ENCODE measurements at regions not wholly inside any gene's neighbourhood (a gene's known extent, or its start where the extent isn't known, plus 50 kb on each side); places are given as distances from the start of the nearest gene placed in this dataset.

DNA sequence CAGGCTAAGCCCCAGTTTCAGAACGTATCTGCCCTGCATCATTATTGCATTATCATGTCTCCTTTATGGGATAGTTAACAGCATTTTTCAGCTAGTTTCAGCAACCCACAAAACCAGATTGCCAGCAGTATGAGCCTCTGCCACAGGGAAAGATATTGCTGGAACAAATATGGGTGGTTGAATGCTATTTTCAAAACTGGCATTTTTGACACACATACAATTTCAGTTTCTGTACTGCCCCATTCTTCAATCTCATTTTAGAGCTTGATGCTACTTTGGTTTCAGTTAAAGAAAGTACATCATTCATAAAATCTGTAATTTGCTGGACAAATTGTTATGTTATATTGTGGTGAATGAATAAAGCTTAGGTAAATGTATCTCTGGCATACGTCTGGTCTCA is 1037.5 kb downstream of the NAALADL2 start:
- no peaks in the 10 kb centered on the region for H3K4me1 ChIP-seq (ENCODE audit: insufficient read depth, low read length)
- H3K9me3 ChIP-seq (ENCODE audit: control insufficient read depth, low read depth, low read length) = no peaks in the 10 kb centered on the region
- TF ChIP-seq, protein P1, sequence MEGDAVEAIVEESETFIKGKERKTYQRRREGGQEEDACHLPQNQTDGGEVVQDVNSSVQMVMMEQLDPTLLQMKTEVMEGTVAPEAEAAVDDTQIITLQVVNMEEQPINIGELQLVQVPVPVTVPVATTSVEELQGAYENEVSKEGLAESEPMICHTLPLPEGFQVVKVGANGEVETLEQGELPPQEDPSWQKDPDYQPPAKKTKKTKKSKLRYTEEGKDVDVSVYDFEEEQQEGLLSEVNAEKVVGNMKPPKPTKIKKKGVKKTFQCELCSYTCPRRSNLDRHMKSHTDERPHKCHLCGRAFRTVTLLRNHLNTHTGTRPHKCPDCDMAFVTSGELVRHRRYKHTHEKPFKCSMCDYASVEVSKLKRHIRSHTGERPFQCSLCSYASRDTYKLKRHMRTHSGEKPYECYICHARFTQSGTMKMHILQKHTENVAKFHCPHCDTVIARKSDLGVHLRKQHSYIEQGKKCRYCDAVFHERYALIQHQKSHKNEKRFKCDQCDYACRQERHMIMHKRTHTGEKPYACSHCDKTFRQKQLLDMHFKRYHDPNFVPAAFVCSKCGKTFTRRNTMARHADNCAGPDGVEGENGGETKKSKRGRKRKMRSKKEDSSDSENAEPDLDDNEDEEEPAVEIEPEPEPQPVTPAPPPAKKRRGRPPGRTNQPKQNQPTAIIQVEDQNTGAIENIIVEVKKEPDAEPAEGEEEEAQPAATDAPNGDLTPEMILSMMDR (conservative IDR thresholded peaks at IDR 0.05) = no peak
- no peak overlapping the region for H2AFZ ChIP-seq (ENCODE audit: low read length)
- H3K9ac ChIP-seq (ENCODE audit: extremely low read depth, insufficient read length, low read length) = no peak overlapping the region
- no peak overlapping the region for H2BK120ac ChIP-seq (ENCODE audit: low read depth, low read length, poor library complexity, severe bottlenecking)
- H3K79me1 ChIP-seq (ENCODE audit: insufficient read depth, low read depth, low read length, poor library complexity, severe bottlenecking) = no peaks in the 10 kb centered on the region
- no peak overlapping the region for H3K14ac ChIP-seq (ENCODE audit: insufficient read depth, low read length)
- no peak overlapping the region for H2BK5ac ChIP-seq (ENCODE audit: insufficient read length, low read length)
- no peak overlapping the region for H2BK12ac ChIP-seq (ENCODE audit: insufficient read length, low read depth, low read length)
- no peak overlapping the region for H3K4me2 ChIP-seq (ENCODE audit: insufficient read depth, insufficient read length, low read length)
- no peak overlapping the region for H2AK5ac ChIP-seq (ENCODE audit: insufficient read length, low read length)
- no CpG with 5 or more reads among the region's 2 CpGs for WGBS (ENCODE audit: extremely low coverage, insufficient read length, low lambda C conversion rate)
- H3K4me3 Mint-ChIP-seq = no peak overlapping the region
- no peak overlapping the region for H3K23ac ChIP-seq (ENCODE audit: insufficient read length, low read depth, low read length)
- peaks cover 12 to 13% of the 10 kb centered on the region in 2 experiments for H3K4me1 Mint-ChIP-seq
- H3K9me3 Mint-ChIP-seq = no peaks in the 10 kb centered on the region; a peak in 1 of 5 replicates
- H3T11ph ChIP-seq (ENCODE audit: low read length) = no peak overlapping the region
- no peak overlapping the region for H2BK15ac ChIP-seq (ENCODE audit: low read depth, low read length)
- H3K27ac ChIP-seq (ENCODE audit: insufficient read length, low read depth, low read length) = no peak overlapping the region
- H3K4ac ChIP-seq (ENCODE audit: low read depth, low read length) = no peak overlapping the region
- H2BK20ac ChIP-seq (ENCODE audit: low read depth, low read length, poor library complexity, severe bottlenecking) = no peak overlapping the region
- no peak for DNase-seq
- no peak overlapping the region for H4K91ac ChIP-seq (ENCODE audit: insufficient read length, low read depth, low read length)
- no peak overlapping the region for H3K27ac Mint-ChIP-seq
- H4K5ac ChIP-seq (ENCODE audit: insufficient read length, low read depth, low read length) = no peak overlapping the region
- no peak overlapping the region for H3K56ac ChIP-seq (ENCODE audit: insufficient read length, low read depth, low read length)
- no peaks in the 10 kb centered on the region for H3K23me2 ChIP-seq (ENCODE audit: insufficient read length, low read depth, low read length, poor library complexity, severe bottlenecking)
- H3K36me3 Mint-ChIP-seq (ENCODE audit: insufficient read depth in 1 of 3, low read depth in 3 of 3) = no peaks in the 10 kb centered on the region; a peak in 1 of 7 replicates
- no peaks in the 10 kb centered on the region for H4K20me1 ChIP-seq (ENCODE audit: control insufficient read depth, insufficient read depth, insufficient read length)
- H3K27me3 ChIP-seq (ENCODE audit: insufficient read depth, low read length) = no peaks in the 10 kb centered on the region
- no peak overlapping the region for H3K18ac ChIP-seq (ENCODE audit: insufficient read length, low read depth, low read length)
- H3K27me3 Mint-ChIP-seq (ENCODE audit: low read depth) = no peaks in the 10 kb centered on the region
- no peaks in the 10 kb centered on the region for H3K79me2 ChIP-seq (ENCODE audit: insufficient read depth, low read length)
- H4K8ac ChIP-seq (replicated peaks; ENCODE audit: insufficient read length, low read depth, low read length) = no peak overlapping the region

Data from H9 (cell line).